Astrocyte of the spinal cord (primary cell): ENCODE measurements at regions not wholly inside any gene's neighbourhood (a gene's known extent, or its start where the extent isn't known, plus 50 kb on each side); places are given as distances from the start of the nearest gene placed in this dataset.

Experiments used
- DNase-seq: peaks from one replicate; pipeline ENCODE4 v3.0.0; 2011; ENCODE audit warnings: low read depth, low spot score
- H3K4me3 ChIP-seq: 2 replicates; pipeline ENCODE4 v1.5.1; 2011; ENCODE audit warnings: low read depth, mild to moderate bottlenecking, low read length, moderate library complexity
- in situ Hi-C: cut with HindIII; loops from 2 replicates; pipeline ENCODE4 v1.10.0; 2017; ENCODE audit warnings: low sequenced_read_pairs
- TF ChIP-seq, protein P1 (sequence below): IDR thresholded peaks from 2 replicates; pipeline ENCODE4 v1.5.1; 2012; ENCODE audit warnings: low read depth, mild to moderate bottlenecking, low read length, inconsistent platforms

DNA sequence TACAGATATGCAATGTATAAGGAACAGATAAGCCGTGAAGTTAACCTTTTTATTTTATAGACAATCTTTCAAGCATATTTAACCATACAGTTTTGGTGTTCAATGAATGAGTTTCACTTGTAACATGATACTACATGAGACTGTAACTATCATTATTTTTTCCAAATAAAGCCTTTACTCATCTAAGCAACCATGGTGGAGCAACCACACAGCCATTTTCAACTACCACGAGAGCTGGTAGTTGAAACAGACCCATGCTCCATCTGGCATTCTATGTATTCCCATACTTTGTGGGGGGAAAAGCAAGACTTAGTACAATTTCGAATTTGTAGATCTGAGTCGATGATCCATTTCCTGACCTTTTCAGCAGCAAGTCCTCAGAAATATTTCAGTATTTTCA lies 159.3 kb upstream of the RND3 start:
- TF ChIP-seq, protein P1, sequence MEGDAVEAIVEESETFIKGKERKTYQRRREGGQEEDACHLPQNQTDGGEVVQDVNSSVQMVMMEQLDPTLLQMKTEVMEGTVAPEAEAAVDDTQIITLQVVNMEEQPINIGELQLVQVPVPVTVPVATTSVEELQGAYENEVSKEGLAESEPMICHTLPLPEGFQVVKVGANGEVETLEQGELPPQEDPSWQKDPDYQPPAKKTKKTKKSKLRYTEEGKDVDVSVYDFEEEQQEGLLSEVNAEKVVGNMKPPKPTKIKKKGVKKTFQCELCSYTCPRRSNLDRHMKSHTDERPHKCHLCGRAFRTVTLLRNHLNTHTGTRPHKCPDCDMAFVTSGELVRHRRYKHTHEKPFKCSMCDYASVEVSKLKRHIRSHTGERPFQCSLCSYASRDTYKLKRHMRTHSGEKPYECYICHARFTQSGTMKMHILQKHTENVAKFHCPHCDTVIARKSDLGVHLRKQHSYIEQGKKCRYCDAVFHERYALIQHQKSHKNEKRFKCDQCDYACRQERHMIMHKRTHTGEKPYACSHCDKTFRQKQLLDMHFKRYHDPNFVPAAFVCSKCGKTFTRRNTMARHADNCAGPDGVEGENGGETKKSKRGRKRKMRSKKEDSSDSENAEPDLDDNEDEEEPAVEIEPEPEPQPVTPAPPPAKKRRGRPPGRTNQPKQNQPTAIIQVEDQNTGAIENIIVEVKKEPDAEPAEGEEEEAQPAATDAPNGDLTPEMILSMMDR, result no peak
- in situ Hi-C loops, result no loop called here
- H3K4me3 ChIP-seq, result no peak overlapping the region
- DNase-seq, result peak; percentile 33

DNA sequence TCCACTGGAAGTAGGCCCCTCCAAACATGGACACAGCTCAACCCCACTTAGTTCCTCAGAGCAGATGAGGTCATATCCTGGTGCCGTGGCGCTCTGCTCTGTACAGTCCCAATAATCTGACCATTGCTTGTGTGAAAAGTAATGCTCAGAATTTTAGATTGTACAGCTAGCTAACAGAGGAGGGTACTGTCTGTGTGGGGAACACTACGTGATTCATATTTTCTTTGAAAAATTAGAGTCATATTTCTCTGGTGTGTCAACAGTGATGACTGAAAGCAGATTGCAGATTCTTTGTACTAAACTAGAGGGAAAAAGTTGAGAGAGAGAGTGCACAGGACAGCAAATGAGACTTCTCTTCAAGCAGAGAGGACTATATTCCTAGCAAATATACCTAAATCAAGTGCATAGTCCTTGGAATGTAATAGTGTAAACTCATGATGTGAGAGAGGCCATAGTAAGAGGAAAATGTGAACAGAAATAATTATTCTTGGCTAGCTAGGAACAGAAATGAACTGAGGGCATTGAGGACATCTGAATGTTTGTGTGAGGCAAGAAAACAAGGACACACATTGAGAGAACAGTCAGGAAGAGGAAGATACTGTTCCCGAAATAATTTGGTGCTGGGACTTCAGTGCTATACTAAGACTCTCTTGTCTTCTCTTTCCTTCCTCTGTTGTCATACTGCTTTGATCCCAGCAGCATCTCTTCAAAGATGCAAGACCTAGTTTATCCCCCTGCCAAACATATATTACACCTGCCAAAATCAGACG lies 157.0 kb upstream of the RND3 start:
- H3K4me3 ChIP-seq, result no peak overlapping the region
- peak; percentile 55 for DNase-seq
- TF ChIP-seq, protein P1, result no peak
- in situ Hi-C loops, result no loop called here

DNA sequence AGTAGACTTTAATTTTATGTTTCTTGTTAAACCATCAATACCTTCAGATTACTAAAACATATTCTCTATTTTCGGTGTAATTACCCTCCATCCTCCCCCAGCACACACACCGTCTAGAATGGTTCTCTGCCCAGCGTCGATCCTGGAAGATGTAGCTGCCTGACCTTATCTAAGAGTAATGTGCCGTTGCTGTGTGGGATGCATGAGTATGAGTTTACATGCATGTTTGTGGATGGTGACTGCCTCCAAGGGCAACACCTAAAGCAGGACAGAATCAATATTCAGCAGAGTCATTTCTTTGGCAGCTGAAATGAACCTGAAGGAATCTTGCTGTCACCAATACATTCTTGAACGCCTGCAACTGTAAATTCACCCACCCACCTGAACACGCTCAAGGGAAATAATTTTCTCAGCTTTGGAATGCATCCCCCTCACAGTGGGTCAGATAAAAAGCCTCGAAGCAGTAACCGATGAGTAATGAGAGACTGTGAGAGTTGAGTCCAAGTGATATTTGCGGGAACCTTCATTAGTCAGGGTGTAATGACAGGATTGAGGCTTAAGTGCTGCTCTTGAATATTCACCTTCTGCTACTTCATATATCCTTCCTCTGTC lies 155.8 kb upstream of the RND3 start:
- TF ChIP-seq, protein P1, result no peak
- in situ Hi-C loops, result no loop called here
- no peak overlapping the region for H3K4me3 ChIP-seq
- no peak for DNase-seq

DNA sequence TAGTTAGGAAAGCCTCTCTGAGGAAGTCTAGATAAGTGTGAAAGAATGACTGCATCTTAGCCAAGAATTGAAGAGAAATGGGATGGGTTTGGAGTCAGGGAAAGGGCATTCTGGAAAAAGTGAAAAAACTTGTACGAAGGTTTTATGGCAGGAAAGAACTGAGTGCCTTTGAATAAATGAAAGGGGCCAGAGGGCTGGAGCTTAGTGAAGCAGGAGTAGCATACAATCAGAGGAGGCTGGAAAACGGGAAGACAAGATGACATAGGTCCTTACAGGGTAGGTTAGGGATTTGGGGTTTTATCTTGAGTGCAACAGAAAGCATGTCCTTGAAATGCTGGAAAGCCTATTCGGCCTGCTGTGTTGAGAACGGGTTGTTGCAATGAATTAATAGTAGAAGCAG lies 152.6 kb upstream of the RND3 start:
- TF ChIP-seq, protein P1, result no peak
- H3K4me3 ChIP-seq, result no peak overlapping the region
- in situ Hi-C loops, result no loop called here
- no peak for DNase-seq

DNA sequence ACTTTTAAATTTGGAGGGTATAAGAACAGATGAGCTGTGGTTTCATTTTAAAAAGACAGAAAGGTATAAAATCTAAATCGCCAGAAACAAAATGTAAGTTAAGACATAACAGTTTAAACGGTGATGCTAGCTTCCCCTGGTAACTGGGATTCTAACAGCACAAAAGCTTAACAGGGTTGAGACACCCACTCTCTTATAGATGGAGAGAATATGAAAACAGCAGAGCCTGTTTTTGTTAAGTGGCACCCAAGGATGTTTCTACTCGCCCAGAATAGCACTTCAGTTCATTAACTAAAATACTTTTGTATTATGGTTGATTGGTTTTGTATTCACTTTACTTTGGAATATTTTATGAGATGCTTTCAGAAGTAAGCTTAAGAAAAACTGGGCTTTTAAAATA lies 151.9 kb upstream of the RND3 start:
- no peak for DNase-seq
- TF ChIP-seq, protein P1, result no peak
- in situ Hi-C loops, result no loop called here
- no peak overlapping the region for H3K4me3 ChIP-seq

DNA sequence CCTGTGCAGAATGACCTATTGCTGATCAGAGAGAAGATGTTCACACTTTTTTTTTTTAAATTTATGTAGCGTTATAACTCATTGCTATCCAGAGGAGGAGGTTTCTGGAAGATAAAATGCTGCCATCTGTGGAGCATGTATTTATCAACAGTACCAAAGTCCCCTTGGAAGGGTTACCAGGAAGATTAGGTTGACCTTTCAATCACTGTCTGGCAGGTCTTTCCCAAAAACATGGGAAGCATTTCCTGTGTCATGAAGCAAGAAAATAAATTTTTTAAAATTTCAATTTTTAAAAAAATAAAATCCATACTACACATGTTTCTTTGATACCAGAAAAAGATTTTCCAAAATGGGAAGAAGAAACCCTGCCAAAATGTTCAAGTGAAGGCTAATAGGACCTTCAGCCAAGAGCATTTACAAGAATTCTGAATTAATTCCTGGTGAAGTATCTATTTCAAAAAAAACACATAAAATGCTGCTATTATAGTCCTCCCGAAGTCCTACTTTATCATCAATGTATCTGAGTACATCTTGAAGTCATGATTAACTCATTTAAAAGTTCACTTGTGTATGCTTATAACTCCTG lies 143.9 kb upstream of the RND3 start:
- DNase-seq, result no peak
- TF ChIP-seq, protein P1, result no peak
- in situ Hi-C loops, result no loop called here
- no peak overlapping the region for H3K4me3 ChIP-seq
